GM12801 (cell line): ENCODE measurements at regions not wholly inside any gene's neighbourhood (a gene's known extent, or its start where the extent isn't known, plus 50 kb on each side); places are given as distances from the start of the nearest gene placed in this dataset.

ENCODE experiments used
- TF ChIP-seq, protein P1 (sequence below): IDR thresholded peaks from one replicate; pipeline ENCODE4 v1.5.1; 2011; ENCODE audit warnings: control low read depth; ENCODE audit not compliant: insufficient read length; ENCODE audit errors: extremely low read depth

DNA sequence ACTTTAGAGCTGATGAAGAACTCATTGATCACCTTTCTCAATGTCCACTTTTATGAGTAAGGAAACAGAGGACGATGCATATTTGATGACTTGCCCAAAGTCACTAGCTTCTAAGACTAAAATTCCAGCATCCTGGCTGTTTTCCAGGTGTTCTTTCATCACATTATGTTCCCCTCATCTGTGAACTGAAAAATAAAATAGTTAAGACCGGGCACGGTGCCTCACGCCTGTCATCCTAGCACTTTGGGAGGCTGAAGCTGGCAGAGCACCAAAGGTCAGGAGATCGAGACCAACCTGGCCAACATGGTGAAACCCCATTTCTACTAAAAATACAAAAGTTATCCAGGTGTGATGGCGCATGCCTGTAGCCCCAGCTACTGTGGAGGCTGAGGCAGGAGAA, 297.5 kb downstream of the DUSP10 start:
- TF ChIP-seq, protein P1, sequence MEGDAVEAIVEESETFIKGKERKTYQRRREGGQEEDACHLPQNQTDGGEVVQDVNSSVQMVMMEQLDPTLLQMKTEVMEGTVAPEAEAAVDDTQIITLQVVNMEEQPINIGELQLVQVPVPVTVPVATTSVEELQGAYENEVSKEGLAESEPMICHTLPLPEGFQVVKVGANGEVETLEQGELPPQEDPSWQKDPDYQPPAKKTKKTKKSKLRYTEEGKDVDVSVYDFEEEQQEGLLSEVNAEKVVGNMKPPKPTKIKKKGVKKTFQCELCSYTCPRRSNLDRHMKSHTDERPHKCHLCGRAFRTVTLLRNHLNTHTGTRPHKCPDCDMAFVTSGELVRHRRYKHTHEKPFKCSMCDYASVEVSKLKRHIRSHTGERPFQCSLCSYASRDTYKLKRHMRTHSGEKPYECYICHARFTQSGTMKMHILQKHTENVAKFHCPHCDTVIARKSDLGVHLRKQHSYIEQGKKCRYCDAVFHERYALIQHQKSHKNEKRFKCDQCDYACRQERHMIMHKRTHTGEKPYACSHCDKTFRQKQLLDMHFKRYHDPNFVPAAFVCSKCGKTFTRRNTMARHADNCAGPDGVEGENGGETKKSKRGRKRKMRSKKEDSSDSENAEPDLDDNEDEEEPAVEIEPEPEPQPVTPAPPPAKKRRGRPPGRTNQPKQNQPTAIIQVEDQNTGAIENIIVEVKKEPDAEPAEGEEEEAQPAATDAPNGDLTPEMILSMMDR: no peak

DNA sequence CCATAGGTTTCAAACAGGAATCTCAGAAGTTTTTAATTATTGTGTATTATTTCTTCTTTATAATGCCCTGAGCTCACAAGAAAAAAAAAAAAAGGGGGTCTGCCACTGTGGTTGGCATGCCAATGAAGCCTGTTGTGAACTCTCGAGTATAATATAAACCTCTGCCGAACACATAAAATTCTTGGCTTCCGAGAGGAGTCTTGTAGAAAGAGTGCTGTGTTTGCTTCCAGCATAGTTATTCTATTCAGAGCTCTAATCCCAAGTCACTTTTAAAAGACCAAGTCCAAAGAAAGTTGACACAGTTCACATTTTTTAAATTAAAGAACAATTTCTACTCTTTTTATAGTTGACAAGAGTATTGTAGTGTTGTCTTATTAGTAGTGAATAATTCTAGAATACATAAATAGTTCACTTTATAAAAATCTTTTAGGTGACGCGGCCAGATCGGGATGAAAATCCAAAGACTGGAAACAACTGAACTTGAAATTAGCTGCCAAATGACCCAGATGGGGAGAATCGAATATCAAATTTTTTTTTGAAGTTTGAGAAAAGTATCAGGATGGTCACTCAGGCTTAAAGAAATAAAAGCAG, 293.2 kb downstream of the DUSP10 start:
- TF ChIP-seq, protein P1: no peak

DNA sequence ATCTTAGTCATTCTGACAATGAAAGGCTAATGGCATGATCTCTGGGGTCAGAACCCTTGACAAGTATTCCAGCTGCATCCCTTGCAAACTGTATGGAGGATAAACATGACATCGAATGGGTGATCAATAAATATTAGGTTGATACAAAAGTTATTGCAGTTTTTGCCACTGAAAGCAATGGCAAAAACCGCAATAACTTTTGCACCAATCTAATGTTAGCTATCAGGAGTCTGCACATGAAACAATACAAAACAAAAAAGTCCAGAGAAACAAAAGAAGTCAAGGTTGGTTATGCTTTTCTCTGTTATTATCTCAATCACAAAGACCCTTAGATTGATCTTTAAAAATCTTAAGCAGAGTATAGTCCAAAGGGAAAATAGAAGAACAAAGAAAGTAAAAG, 292.7 kb downstream of the DUSP10 start:
- TF ChIP-seq, protein P1: no peak

DNA sequence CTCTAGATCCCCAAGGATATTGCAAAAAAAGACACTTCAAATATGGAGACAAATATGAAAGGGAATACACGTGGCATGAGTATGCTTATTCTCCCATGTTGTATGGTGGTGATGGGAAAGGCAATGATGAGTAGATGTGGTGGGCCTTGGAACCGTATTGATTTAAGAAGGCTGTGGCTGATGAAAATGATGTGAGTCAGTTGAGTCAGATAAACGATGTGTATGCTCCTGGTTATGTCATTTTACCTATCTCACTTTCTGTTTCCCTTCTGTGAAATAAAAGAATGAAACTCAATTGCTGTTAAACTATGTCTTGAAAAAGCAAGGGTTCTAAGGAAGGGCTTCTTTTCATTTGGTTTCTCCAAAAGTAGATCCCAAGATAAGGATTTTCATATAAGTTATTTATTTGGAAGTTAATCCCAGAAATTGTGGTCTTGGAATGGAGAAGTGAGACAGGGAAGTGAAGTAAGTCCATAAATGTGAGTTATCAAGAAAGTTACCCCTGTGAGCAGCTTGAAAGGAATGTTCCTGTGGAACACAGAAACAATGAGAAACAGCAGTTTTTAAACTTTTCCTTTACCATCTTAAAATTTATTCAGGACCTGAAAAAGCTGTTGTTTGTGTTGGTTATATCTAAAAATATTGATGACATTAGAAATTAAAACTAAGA, 292.0 kb downstream of the DUSP10 start:
- TF ChIP-seq, protein P1: no peak

DNA sequence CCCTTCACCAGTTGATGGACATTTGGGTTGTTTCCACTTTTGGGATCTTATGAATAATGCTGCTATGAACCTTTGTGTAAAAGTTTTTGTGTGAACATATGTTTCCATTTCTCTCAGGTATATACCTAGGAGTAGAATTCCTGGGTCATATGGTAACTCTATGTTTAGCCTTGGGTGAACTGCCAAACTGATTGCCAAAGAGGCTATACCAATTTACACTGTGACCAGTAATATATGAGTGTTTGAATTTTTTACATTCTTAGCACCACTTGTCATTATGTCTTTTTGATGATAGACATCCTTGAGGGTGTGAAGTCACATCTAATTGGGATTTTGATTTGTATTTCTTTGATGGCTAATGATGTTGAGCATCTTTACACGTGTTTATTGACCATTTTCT, 290.1 kb downstream of the DUSP10 start:
- TF ChIP-seq, protein P1: no peak

DNA sequence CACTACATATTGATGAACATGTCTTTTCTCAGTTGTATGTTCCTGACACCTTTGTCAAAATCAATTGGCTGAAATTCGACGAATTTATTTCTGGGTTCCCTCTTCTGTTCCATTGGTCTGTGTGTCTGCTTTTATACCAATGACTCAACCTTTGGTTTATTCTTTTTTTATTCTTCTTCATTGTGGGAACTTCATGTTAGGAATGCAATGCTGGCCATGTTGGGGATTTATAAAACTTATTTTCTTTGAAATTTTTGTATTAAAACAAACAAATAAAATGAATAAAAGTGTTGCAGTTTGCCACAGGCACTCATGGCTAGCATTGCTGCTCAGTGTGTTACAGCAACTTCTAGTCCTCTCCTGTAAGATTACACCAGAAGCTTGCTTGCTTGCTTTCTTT, 287.8 kb downstream of the DUSP10 start:
- TF ChIP-seq, protein P1: no peak

DNA sequence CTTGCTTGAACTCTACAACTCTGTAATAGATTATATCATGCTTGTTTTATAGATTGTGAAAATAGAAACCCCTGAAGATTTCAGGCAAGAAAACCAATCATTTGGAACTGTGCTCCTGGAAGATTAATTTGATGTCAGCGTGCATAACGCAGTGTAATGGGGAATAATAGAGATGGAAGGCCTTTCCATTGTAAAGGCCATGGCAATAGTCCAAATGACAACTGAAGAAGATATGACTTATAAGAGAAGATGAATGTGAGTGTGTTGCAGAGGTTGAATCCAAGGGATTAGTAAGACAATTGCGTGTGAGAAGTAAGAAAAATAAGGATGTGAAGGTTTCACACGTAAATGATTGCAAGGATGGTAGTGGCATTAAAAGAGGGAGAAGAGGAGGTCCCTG, 285.0 kb downstream of the DUSP10 start:
- TF ChIP-seq, protein P1: no peak
